MM.1S (cell line): ENCODE measurements at regions not wholly inside any gene's neighbourhood (a gene's known extent, or its start where the extent isn't known, plus 50 kb on each side); places are given as distances from the start of the nearest gene placed in this dataset.

Source experiments
- DNase-seq: peaks from one replicate; pipeline ENCODE4 v3.0.0-alpha.2; 2015
- H2AFZ ChIP-seq: fragments of 300-600 bp; sonication (generic); 2 replicates; pipeline ENCODE4 v1.6.0; 2016; ENCODE audit warnings: antibody characterized with exemption, low read length
- H3F3A ChIP-seq: fragments of 300-600 bp; sonication (generic); 2 replicates; pipeline ENCODE4 v1.6.1; 2016; ENCODE audit warnings: mild to moderate bottlenecking, antibody characterized with exemption, low read length, moderate library complexity, mixed read lengths; ENCODE audit not compliant: insufficient read depth
- H3K27ac ChIP-seq: fragments of 300-600 bp; sonication (generic); 2 replicates; pipeline ENCODE4 v1.5.1; 2016; ENCODE audit warnings: mild to moderate bottlenecking, low read length
- H3K27me3 ChIP-seq: fragments of 300-600 bp; sonication (generic); replicated peaks from 2 replicates; pipeline ENCODE4 v1.6.0; 2016; ENCODE audit warnings: low read length; ENCODE audit not compliant: insufficient read depth
- H3K36me3 ChIP-seq: fragments of 300-600 bp; sonication (generic); replicated peaks from 2 replicates; pipeline ENCODE4 v1.6.1; 2016; ENCODE audit warnings: mild to moderate bottlenecking, low read length, mixed read lengths; ENCODE audit not compliant: insufficient read depth
- H3K4me1 ChIP-seq: fragments of 300-600 bp; sonication (generic); 2 replicates; pipeline ENCODE4 v1.6.1; 2016; ENCODE audit warnings: low read length, mixed read lengths
- H3K4me2 ChIP-seq: fragments of 300-600 bp; sonication (generic); 2 replicates; pipeline ENCODE4 v1.6.0; 2016; ENCODE audit warnings: low read depth, low read length
- H3K4me3 ChIP-seq: fragments of 300-600 bp; sonication (generic); 2 replicates; pipeline ENCODE4 v1.5.1; 2016; ENCODE audit warnings: low read length, mixed read lengths
- H3K79me2 ChIP-seq: fragments of 300-600 bp; sonication (generic); 2 replicates; pipeline ENCODE4 v1.6.1; 2016; ENCODE audit warnings: mixed run types, low read length, mixed read lengths
- H3K9ac ChIP-seq: fragments of 300-600 bp; sonication (generic); 2 replicates; pipeline ENCODE4 v1.6.1; 2016; ENCODE audit warnings: low read length, mixed read lengths
- H3K9me2 ChIP-seq: fragments of 300-600 bp; sonication (generic); replicated peaks from 2 replicates; pipeline ENCODE4 v1.6.1; 2016; ENCODE audit warnings: mild to moderate bottlenecking, low read length, mixed read lengths; ENCODE audit not compliant: insufficient read depth
- H3K9me3 ChIP-seq: fragments of 300-600 bp; sonication (generic); replicated peaks from 2 replicates; pipeline ENCODE4 v1.6.1; 2016; ENCODE audit warnings: mild to moderate bottlenecking, low read length, mixed read lengths; ENCODE audit not compliant: insufficient read depth
- H4K20me1 ChIP-seq: fragments of 300-600 bp; sonication (generic); 2 replicates; pipeline ENCODE4 v1.6.1; 2016; ENCODE audit warnings: mild to moderate bottlenecking, low read length, moderate library complexity, mixed read lengths; ENCODE audit not compliant: insufficient read depth
- CTCF ChIP-seq: fragments of 300-600 bp; sonication (generic); IDR thresholded peaks from 2 replicates; pipeline ENCODE4 v1.5.1; 2016; ENCODE audit warnings: antibody characterized with exemption, low read length, mixed read lengths
- EZH2 ChIP-seq: fragments of 300-600 bp; sonication (generic); optimal IDR thresholded peaks from 2 replicates; pipeline ENCODE3; 2017; ENCODE audit warnings: low read depth, mild to moderate bottlenecking, antibody characterized with exemption, low read length, mixed read lengths
- EZH2phosphoT487 ChIP-seq: fragments of 300-600 bp; sonication (generic); IDR thresholded peaks from 2 replicates; pipeline ENCODE4 v1.6.1; 2018; ENCODE audit warnings: antibody characterized with exemption, low read length

GRCh38 chr15:87748483-87748882, 508.1 kb downstream of the NTRK3 start:
- no peak for DNase-seq
- no peaks in the 10 kb centered on the region for H3K27me3 ChIP-seq
- no peaks in the 10 kb centered on the region for H3K9me3 ChIP-seq
- H3K27ac ChIP-seq, result no peak overlapping the region
- H3F3A ChIP-seq, result no peaks in the 10 kb centered on the region
- H3K4me2 ChIP-seq, result no peak overlapping the region
- no peak overlapping the region for H3K4me3 ChIP-seq
- H4K20me1 ChIP-seq, result no peaks in the 10 kb centered on the region
- no peaks in the 10 kb centered on the region for H3K4me1 ChIP-seq
- TF ChIP-seq CTCF (no peak), EZH2phosphoT487 (no peak), EZH2 (no peak)
- H3K36me3 ChIP-seq, result no peaks in the 10 kb centered on the region
- no peak overlapping the region for H2AFZ ChIP-seq
- H3K79me2 ChIP-seq, result no peaks in the 10 kb centered on the region
- H3K9me2 ChIP-seq, result no peaks in the 10 kb centered on the region
- H3K9ac ChIP-seq, result no peak overlapping the region

- H3K9me3 ChIP-seq, result no peaks in the 10 kb centered on the region
- no peak overlapping the region for H3K27ac ChIP-seq
- no peaks in the 10 kb centered on the region for H3K4me1 ChIP-seq
- H3K9ac ChIP-seq, result no peak overlapping the region
- H4K20me1 ChIP-seq, result no peaks in the 10 kb centered on the region
- DNase-seq, result no peak
- H3K79me2 ChIP-seq, result no peaks in the 10 kb centered on the region
- no peaks in the 10 kb centered on the region for H3K9me2 ChIP-seq
- H3K4me2 ChIP-seq, result no peak overlapping the region
- TF ChIP-seq CTCF (no peak), EZH2 (no peak), EZH2phosphoT487 (no peak)
- H3K4me3 ChIP-seq, result no peak overlapping the region
- no peaks in the 10 kb centered on the region for H3F3A ChIP-seq
- no peak overlapping the region for H2AFZ ChIP-seq
- no peaks in the 10 kb centered on the region for H3K27me3 ChIP-seq
- no peaks in the 10 kb centered on the region for H3K36me3 ChIP-seq
Measured at GRCh38 chr15:87747087-87747486, 509.5 kb downstream of the NTRK3 start.

GRCh38 chr15:87746333-87746732, 510.2 kb downstream of the NTRK3 start:
- DNase-seq, result no peak
- TF ChIP-seq EZH2phosphoT487 (no peak), EZH2 (no peak), CTCF (no peak)

More at GRCh38 chr15:87746333-87746732, 510.2 kb downstream of the NTRK3 start:
- Histone ChIP-seq H3K4me1 (no peaks in the 10 kb centered on the region), H3K9me3 (no peaks in the 10 kb centered on the region), H3K27me3 (no peaks in the 10 kb centered on the region), H3K36me3 (no peaks in the 10 kb centered on the region), H3F3A (no peaks in the 10 kb centered on the region), H3K9ac (no peak overlapping the region), H3K4me2 (no peak overlapping the region), H4K20me1 (no peaks in the 10 kb centered on the region), H3K27ac (no peak overlapping the region), H3K79me2 (no peaks in the 10 kb centered on the region), H2AFZ (no peak overlapping the region), H3K4me3 (no peak overlapping the region), H3K9me2 (no peaks in the 10 kb centered on the region)
